ENCODE measurements at regions not wholly inside any gene's neighbourhood (a gene's known extent, or its start where the extent isn't known, plus 50 kb on each side); places are given as distances from the start of the nearest gene placed in this dataset.

DNA sequence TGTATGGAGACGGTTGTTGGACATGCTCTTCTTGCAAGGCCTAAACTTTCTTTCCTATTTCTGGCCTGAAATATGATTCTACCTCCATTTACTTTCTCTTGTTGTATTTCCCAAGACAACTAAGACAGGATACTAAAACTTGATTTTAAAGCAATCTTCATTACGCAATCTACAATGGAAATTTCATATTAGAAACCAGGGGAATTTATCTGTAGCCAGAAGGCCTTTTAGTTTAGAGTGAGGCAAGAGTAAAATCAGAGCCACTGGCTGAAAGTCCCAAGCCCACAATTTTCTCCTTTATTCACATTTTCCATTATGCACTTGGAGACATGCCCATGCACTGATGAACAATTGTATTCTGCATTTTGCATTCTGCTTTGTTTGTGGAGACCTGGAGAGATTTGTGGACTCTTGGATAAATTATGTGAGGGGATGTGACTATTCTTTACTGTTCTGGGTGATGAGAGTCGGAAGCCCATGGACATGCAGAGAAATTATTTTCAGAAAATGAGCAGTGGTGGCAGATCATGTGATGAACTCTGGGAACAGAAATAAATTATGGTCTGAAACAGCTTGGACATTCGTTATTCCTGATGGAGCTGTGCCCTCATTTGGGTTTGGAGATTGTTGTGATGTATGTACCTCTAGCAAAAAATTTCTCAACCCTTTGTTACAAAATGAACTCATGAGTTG, 336.8 kb downstream of the SEC16B start:
- no peak for DNase-seq

DNA sequence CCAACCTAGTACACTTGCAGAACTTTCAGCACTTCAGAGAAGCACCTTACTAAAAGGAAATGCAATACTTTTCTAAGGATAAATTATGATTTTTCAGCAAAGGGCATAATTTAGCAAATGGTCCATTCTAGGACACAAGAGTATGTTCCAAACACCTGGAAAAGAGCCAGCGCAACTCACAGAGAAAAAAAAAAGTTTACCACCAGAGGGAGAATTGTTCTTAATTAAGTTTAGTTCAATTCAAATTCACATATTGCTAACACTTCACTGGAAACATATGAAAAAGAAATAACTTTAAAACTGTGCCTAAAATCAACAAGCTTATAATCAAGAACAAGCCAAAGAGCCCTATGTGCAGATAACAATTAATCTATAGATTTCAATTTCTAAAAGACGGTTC, 338.1 kb downstream of the SEC16B start:
- DNase-seq = no peak

GRCh38 chr1:177629526-177629925, 340.3 kb downstream of the SEC16B start:
- no peak for DNase-seq

- no peak for DNase-seq
Measured at GRCh38 chr1:177627148-177627910, 342.5 kb downstream of the SEC16B start.

DNA sequence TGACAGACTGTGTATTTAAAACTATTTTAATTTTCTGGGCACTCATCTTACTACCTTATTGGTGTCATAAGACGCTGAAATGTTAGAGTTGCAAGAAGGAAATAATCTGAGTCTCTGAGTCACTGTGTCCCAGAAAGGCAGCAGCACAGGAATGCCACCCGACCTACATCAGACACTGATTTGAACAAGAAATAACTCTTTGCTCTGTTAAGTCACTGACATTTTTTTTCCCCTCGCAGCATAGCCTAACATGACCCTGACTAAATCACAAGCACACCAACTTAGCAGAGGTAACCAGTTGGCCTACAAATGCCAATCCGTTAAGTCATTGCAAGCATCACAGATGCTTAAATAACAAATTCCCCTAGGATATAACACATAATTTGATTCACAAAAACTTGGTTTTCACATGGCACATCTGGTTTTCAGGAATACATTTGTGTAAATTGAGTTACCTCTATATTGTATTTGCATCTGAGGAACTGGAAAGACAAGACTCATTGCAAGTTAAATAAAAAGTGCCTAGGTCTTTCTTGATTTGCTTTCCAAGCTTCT, 349.1 kb downstream of the SEC16B start:
- no peak for DNase-seq

DNA sequence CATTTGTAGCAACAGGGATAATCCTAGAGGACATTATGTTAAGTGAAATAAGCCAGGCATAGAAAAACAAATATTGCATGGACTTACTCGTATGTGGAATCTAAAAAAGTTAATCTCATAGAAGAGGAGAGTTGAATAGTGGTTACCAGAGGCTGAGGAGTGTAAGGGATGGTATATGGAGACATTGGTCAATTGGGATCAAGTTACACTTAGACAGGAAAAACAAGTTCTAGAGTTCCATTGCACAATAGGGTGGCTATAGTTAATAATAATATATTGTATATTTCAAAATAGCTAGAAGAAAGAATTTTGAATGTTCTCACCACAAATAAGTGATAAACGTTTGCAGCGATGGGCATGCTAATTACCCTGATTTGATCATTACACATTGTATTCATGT, 354.6 kb downstream of the SEC16B start:
- DNase-seq = no peak

DNA sequence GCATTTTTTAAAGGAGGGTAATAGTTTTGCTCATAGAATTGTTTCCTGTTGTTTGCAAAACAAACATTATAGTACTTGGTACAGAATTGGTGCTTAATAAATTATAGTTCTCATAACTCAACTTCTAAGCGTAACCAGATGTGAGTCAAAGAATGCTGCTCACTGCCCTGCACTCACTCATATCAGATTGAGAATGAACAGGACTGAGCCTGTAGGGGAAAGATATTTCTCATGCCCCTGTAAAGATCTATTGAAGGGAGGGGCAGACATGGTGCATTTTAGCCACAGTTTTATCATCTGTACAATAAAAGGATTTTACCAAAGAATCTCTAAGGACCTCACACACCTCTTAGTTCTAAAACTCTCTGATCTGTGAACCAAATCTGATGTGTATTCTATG, 358.5 kb downstream of the SEC16B start:
- DNase-seq = no peak

- no peak for DNase-seq
Measured at GRCh38 chr1:177609953-177610352, 359.9 kb downstream of the SEC16B start.

GRCh38 chr1:177600936-177601335, 368.9 kb downstream of the SEC16B start:
- no peak for DNase-seq

- no peak for DNase-seq
Measured at GRCh38 chr1:177600321-177600720, 369.5 kb downstream of the SEC16B start.

- no peak for DNase-seq
Measured at GRCh38 chr1:177597393-177597792, 372.5 kb downstream of the SEC16B start.

DNA sequence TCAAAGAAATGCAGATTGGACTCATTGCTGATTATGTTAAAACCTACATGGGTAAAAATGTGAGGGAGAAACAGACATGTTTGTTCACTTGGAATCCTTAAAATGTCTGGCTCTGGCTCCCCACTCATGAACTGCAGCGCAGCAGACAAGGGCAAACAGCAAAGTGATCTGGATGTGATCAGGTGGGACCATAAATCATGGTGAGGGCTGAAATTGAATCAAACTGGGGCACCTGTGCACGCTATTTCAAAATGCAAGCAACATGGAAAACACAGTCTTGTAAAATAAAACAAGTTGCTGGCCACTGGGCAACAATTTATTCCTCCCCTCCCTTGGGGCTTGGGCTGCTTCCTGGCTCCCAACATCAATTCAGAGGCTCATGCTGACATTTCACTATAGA, 373.4 kb downstream of the SEC16B start:
- DNase-seq = no peak

- DNase-seq = no peak
Measured at GRCh38 chr1:177593105-177593504, 376.8 kb downstream of the SEC16B start.

- DNase-seq = no peak
Measured at GRCh38 chr1:177592624-177593023, 377.2 kb downstream of the SEC16B start.

DNA sequence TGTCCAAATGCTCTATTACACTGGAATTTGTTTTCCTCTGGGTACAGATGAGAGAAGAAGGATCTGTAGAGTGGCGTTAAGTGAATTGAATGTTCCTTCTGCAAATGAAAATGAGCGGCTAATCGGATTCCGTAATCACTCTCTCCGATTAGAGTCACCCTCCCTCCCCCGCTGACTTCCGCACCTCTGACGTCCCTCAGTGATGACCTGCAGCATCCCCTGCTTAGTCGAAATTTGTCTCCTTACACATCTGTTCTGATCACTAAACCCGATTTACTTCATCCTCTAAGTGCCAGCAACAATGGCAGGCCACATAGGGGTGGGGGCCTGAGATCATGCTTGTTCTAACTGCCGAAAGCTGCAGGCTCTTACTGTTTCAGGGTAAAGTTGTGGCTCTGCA, 378.7 kb downstream of the SEC16B start:
- no peak for DNase-seq

DNA sequence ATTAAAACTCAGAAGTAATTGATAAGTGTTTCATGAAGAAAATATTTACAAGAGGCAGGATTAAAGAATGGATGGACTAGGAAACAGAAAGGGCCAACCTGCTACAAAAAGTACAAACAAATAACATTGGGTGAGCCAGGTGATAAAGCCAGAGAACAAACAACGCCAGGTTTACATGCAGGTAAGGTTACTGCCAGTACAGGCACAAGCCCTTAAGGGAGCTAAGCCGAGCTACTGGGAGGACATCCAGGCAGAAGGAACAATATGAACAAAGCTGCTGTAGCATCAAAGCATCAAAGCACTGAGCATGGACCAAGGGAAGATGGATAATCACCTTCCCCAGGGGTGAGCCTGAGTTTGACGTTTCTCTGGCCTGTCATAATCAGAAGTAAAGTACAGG, 380.7 kb downstream of the SEC16B start:
- peak; percentile 5 for DNase-seq

DNA sequence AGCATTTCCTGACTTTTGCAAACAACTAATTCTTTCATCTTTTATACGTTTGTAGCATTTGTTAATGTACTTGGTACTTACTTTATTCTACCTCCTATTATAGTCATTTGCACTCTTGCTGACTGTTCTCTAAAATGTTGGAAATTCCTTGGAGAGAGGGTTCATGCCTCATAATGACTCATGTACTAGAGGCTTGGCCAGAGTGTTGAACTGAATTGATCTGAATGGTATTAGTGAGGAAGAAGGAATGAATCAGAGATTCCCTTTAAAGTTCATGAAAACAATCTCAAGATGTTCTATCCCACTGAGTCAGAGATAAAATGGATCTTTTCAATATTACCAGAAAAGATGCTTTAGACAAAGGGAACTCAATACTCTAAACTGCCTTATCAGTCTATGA, 383.4 kb downstream of the SEC16B start:
- no peak for DNase-seq

DNA sequence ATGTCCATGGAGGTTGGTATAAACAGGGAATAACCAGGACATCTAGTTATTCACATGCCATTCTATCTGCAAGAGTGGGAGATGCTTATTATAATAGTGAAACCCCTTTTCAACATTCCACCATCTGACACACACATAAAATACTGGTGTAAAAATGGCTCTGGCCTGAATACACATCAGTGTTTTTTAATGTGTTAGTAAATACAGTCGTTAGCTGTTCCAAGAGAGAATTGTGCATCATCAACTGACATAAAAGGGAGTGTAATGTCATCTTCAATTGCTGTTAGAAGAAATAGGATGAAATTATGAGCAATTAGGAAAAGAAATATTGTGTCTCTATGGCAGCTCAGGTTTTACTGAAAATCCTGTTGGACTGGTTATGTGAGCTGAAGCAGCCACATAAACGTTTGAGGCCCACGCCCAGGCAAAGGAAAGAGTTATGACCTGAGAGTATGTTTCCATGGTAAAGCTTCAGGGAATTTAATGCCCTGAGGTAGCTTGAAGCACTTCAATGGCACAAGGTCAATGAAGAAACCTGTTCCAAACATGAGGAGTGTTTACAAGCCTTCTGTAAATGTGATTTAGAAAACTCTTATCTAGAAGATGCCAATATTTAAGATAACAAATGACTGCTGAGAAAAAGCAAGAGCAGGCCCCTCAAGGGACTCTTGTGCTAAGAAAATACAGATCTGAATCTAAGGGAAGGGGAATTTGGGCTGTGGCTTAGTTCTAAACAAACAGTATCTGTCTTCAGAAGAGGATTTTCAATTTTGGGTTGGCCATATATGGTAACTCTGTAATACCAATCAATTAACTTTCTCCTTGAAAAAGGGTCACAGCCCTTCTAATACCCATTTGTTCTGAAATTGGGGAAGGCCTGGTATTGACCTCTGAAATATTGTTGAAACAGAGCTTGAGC, 384.3 kb downstream of the SEC16B start:
- peak; percentile 67 for DNase-seq

DNA sequence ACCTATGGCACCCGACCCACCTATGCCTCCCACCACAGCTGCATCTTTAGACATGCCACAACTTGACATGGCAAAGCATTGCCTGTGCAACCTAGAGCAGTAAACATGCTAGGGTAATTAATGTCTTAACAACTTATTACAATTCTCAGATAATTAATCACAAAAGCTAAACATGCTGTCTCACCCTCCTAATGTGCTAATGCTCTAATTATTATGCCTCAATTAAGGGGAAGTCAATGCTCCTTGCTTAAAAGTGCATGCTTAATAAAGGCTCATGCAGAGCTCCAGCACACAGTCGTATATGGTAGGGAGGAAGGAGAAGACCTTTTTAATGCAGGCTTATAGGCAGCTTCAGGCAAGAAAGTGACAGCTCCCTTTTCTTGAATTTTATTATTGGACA, 396.0 kb downstream of the SEC16B start:
- no peak for DNase-seq

- no peak for DNase-seq
Measured at GRCh38 chr1:177571485-177572076, 398.3 kb downstream of the SEC16B start.

GRCh38 chr1:177571076-177571475, 398.8 kb downstream of the SEC16B start:
- no peak for DNase-seq

GRCh38 chr1:177569476-177569875, 398.7 kb downstream of the BRINP2 start:
- no peak for DNase-seq

DNA sequence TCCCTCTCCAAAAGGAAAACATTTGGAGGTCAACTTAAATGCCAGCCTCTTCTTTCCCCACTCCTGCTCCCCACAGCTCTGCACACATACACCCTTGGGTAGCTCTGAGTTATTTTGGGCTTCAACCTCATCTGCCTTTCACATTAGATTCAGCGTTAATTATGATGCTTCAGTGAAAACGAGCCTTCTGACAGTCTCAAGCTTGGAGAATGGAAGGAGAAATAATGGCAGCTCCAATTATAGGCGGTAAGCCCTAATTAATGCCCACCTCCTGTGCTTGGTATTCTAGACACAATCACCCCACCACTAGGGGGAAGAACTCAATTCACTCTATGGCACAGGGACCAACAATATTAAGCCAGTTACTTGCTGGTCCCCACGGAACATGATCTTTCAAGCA, 397.9 kb downstream of the BRINP2 start:
- DNase-seq = no peak
